ENCODE measurements at regions not wholly inside any gene's neighbourhood (a gene's known extent, or its start where the extent isn't known, plus 50 kb on each side); places are given as distances from the start of the nearest gene placed in this dataset.
"Not testable (repeated sequence)": the region's sequence is repeated elsewhere in the genome, so short reads cannot be mapped to it uniquely, and the experiment has no call there.

DNA sequence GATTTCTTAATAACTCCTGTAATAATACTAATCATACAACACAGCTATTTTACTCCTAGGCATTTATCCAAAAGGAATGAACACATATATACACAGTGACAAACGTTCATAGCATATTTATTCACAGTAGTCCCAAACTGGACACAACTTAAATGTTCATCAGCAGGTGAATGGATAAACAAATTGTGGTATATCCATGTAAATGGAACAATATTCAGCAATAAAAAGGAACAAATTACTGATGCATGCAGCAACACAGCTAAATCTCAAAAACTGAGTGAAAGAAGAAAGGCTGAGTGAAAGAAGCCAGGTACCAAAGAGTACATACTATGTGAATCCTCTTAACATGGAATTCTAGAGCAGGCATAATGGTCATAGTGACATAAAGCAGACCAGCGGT lies 242.7 kb upstream of the USP24 start:
- DNase-seq = no peak

- no peak for DNase-seq
These were observed 241.8 kb upstream of the USP24 start for GRCh38 chr1:55456971-55457370.

GRCh38 chr1:55448261-55448660 lies 233.1 kb upstream of the USP24 start:
- no peak for DNase-seq

DNA sequence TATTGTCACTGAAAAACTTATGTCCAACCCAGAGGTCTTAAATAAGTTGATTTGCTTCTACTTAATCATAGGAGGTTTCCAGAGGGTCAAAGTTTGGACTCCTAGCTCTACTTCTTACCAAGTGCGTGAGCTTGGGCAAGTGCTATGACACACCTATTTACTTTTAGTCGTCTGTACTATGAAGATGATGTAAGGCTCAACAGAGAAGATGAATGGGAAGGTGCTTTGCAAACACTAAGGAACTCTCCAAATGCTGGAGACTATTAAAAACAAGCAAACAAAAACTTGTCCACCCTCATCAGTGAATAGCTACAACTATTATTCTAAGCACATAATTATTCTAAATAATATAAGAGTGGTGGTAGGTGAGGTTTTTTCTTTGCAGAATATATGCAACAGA lies 232.3 kb upstream of the USP24 start:
- DNase-seq = no peak

GRCh38 chr1:55446351-55446750 lies 231.2 kb upstream of the USP24 start:
- no peak for DNase-seq

GRCh38 chr1:55445416-55445815 lies 230.3 kb upstream of the USP24 start:
- DNase-seq = no peak

- no peak for DNase-seq
These were observed 229.5 kb upstream of the USP24 start for GRCh38 chr1:55444667-55445066.

DNA sequence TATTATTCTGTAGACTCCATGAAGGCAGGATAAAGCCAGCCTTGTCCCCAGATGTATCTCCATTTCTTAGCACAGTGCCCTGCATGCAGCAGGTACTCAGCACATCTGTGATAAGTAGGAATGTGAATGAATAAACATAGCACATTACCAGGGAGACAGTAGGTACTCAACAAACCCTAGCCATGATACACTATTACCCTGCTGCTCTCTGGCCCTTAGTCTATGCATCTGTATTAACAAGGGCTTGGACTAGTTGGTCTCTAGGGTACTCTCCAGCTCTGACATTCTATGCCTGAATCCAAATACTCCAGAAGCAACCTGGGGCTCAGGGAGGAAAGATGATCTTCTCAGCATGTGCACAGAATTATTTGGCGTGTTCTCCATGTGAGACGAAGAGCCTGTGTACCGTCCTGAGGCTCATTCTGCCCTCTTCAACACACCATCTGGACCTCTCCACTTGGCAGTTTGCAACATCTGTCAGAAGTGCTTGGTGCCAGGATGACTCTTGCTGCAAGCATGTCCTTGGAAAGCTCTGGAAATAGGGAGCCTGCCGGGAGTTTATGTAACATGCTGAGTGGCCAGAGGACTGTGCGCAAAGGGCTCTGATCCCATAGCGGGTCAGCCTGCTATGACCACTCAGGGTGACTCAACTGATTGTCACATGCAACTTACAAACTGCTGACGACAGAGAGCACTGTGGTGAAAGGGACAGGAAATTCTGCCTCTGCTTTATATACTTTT lies 228.2 kb upstream of the USP24 start:
- no peak for DNase-seq

GRCh38 chr1:55441489-55441888 lies 226.3 kb upstream of the USP24 start:
- DNase-seq = no peak

DNA sequence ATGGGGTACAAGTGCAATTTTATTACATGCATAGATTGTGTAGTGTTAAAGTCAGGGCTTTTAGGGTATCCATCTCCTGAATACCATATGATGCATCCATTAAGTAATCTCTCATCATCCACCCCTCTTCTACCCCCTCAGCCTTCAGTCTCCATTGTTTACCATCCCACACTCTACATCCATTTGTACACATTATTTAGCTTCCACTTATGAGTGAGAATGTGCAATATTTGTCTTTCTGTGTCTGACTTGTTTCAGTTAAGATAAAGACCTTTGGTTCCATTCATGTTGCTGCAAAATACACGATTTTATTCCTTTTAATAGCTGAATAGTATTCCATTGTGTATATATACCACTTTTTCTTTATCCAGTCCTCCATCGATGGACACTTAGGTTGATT lies 222.5 kb upstream of the USP24 start:
- DNase-seq = no peak

- not testable (repeated sequence) for DNase-seq
These were observed 215.6 kb upstream of the USP24 start for GRCh38 chr1:55430720-55431119.

GRCh38 chr1:55430206-55430605 lies 215.0 kb upstream of the USP24 start:
- not testable (repeated sequence) for DNase-seq

DNA sequence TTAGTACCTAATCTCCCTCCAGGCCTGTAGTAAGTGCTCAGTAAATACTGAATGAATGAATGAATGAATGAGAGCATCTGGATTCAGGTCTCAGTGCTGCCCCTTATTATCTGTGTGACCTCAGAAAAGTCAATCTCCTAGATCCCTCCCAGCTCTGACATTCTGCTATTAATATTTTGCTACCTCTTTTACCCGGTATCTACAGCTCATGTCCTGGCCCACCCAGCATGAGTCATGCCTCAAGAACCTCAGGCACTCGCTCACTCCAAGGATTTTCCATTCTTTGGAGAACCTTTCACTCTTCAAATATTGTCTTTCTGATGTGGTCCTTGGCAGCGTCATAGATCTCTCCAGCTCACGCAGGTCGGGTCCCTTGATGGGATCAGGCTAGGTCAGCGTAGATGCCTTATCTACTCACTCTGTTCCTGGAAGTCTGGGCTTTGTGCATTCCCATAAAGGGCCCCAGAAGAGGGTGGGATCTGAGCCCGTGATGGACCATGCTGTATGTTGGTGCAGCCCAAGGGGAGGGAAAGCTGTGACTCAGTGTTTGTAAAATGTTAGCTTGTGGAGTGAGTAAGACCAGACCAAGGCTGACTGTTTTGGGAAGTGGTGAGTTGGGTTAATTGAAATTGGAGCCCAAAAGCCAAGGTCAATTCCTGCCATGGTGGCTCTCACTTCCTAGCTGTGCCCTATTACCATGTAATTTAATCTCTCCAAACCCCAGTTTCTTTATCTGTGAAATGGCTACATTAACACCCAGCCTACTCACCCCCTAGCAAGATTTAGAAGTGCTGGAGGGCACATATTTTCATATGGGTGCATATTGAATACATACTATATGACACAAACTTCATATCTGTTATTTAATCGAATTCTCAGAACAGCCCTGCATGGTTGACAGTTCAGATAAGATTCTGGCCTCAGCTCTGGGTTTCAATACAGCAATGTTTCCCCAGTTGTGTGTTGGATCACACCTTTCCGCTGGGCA lies 214.1 kb upstream of the USP24 start:
- no peak for DNase-seq

DNA sequence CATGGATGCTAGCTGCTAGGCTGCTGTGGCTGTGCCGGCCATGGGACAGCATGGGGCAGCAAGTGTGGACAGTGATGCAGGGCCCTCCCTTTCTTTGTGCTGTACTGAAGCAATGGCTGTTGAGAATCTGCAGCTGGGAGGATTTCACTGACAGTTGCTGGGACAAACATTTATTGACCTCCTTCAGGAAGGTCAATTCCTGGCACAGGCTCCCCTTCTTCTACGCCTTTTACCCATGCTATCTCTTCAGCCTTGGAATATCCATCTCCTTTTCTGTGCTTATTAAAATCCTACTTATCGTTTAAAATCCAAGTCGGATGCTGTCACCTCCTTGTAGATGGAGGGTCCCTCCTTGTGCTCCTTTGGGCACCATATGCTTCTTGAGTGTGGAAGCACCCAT lies 213.1 kb upstream of the USP24 start:
- no peak for DNase-seq

DNA sequence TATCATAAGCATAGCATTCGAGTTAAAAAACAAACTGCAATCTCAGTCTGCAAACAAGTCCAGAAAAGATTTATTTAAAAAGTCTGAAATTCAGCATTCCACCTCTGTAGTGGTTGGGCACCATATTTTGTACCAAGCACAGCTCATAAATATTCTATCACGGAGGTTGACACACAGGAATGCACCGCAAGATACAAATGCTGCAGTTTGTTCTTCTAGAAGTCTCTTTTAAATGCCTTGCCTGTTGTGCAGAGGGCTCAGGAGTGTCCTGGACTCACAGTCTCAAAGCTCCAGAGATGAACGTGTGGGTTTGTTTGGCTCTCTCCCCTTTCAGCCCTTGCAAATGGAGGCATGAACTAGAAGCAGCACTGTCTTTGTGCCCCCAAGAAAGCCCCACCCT lies 212.4 kb upstream of the USP24 start:
- DNase-seq = no peak

GRCh38 chr1:55426619-55427018 lies 211.5 kb upstream of the USP24 start:
- DNase-seq = no peak

DNA sequence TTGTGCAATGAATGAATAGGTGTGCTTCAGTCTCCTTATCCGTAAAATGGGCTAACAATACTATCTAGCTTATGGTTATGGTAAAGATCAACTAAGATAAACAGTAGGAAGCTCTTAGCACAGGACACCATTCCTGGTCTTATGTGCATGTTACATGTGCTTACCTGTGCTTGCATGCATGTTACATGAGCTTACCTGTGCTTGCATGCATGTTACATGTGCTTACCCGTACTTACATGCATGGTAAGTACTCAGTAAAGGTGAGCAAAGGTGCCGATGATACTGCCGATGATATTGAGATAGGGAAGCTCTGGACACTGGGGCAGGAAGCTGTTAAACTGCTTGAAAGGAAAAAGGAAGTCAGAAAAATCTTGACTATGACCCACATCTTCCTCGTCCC lies 211.0 kb upstream of the USP24 start:
- no peak for DNase-seq

GRCh38 chr1:55425310-55425930 lies 210.3 kb upstream of the USP24 start:
- DNase-seq = no peak

DNA sequence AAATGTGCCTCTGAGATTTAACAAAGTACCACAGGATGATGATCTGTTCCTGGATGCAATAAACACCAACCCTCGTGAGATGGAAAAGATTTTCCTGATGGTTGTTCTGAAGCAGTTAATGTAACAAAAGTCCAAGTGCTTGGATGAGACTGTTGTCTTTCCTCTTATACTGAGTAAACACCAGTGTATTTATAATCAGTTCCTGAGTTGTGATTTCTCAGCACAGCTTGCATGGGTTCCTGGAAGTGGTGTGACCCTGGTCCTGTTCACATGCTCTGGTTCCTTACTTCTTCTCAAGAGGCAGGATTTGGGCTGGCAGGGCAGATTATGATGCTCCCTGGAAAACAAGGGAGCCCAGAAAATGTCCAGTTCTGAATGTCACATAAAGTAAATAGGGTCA lies 208.2 kb upstream of the USP24 start:
- no peak for DNase-seq

- DNase-seq = no peak
These were observed 206.0 kb upstream of the USP24 start for GRCh38 chr1:55420929-55421716.

- DNase-seq = no peak
These were observed 204.9 kb upstream of the USP24 start for GRCh38 chr1:55420026-55420425.

DNA sequence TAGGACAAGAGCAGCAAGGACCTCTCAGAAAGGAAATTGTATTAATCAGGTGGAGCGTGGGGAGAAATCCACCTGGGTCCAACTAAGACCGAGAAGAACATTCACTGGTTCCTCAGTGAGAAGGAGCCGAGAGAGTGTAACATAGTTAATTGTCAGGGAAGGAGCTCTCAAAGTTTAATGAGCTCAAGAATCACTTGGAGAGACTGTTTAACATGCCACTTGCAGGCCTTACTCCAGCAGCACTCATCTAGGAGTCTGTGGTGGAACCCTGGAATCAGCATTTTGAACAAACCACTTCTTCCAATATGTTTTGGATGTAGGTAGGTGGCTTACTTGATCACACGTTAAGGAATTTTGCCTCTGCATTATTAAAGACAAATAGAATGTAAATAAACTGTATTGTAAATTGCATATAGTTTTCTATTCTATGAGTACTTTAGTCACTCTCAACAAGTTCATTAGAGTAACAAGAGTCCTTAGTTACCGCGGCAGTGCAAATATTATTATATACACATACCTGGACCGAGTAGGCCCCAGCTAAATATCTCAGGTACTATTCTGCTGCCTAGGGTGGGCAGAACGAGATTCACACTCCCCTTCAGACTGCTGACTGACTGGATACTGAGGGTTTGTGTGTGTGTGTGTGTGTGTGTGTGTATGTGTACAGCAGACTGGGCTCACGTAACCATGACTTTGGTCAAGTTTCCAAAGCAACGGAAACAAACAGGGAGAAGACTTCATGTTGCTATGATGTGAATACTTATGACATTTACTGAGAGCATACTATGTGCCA lies 203.2 kb upstream of the USP24 start:
- DNase-seq = no peak

All from activated naive CD4-positive, alpha-beta T cell (primary cell).